PC-9 (cell line): ENCODE measurements at regions not wholly inside any gene's neighbourhood (a gene's known extent, or its start where the extent isn't known, plus 50 kb on each side); places are given as distances from the start of the nearest gene placed in this dataset.

Source experiments
- BruUV-seq: library from RNA; stranded (reverse); fragments of 400-500 nt; replicated peaks from 2 replicates; lab custom pipeline; 2021; lab: Mats Ljungman, UMichigan
- CTCF ChIA-PET: fragments of 300-600 bp; sonication (Branson Sonifier 250); formaldehyde crosslinking; loops from one replicate; lab custom pipeline; 2022; ENCODE audit warnings: antibody characterized with exemption; lab: Charles Lee
- POLR2A ChIA-PET: fragments of 300-600 bp; sonication (Branson Sonifier 250); formaldehyde crosslinking; loops from one replicate; lab custom pipeline; 2022; ENCODE audit warnings: antibody characterized with exemption; ENCODE audit not compliant: unreplicated experiment; lab: Charles Lee
- DNase-seq, 2 experiments: peaks; one replicate each; pipeline versions ENCODE4 v3.0.0 to v3.0.0-alpha.2; 2015 to 2022; ENCODE audit warnings: mixed read lengths in 1 of 2
- H2AFZ ChIP-seq: fragments of 200-600 bp; sonication (generic); 2 replicates; pipeline ENCODE4 v1.8.1; 2017; ENCODE audit warnings: antibody characterized with exemption
- H3F3A ChIP-seq: fragments of 200-600 bp; sonication (generic); 2 replicates; pipeline ENCODE4 v1.8.1; 2017; ENCODE audit warnings: antibody characterized with exemption, mild to moderate bottlenecking, low read depth; ENCODE audit not compliant: insufficient read depth
- H3K27ac ChIP-seq: fragments of 200-600 bp; sonication (generic); 2 replicates; pipeline ENCODE4 v1.6.1; 2016; ENCODE audit warnings: mixed run types
- H3K27me3 ChIP-seq: fragments of 200-600 bp; sonication (generic); 2 replicates; pipeline ENCODE4 v1.6.1; 2016; ENCODE audit warnings: low read depth, mixed run types; ENCODE audit not compliant: insufficient read depth
- H3K36me3 ChIP-seq: fragments of 200-600 bp; sonication (generic); 2 replicates; pipeline ENCODE4 v1.6.1; 2016; ENCODE audit warnings: low read depth, mixed run types
- H3K4me1 ChIP-seq: fragments of 200-600 bp; sonication (generic); replicated peaks from 2 replicates; pipeline ENCODE4 v1.6.1; 2016; ENCODE audit warnings: mixed run types; ENCODE audit not compliant: insufficient read depth
- H3K4me2 ChIP-seq: fragments of 200-600 bp; sonication (generic); 2 replicates; pipeline ENCODE4 v1.6.1; 2017; ENCODE audit warnings: mixed run types
- H3K4me3 ChIP-seq: fragments of 200-600 bp; sonication (generic); 2 replicates; pipeline ENCODE4 v1.6.1; 2016; ENCODE audit warnings: mixed run types
- H3K79me2 ChIP-seq: fragments of 200-600 bp; sonication (generic); 2 replicates; pipeline ENCODE4 v1.6.1; 2017; ENCODE audit warnings: low read depth, mixed run types
- H3K9me2 ChIP-seq: fragments of 200-600 bp; sonication (generic); 2 replicates; pipeline ENCODE4 v1.8.1; 2017; ENCODE audit warnings: mild to moderate bottlenecking; ENCODE audit not compliant: insufficient read depth
- H3K9me3 ChIP-seq: fragments of 200-600 bp; sonication (generic); 2 replicates; pipeline ENCODE4 v1.8.1; 2016; ENCODE audit warnings: low read depth; ENCODE audit not compliant: insufficient read depth
- H4K20me1 ChIP-seq: fragments of 200-600 bp; sonication (generic); 2 replicates; pipeline ENCODE4 v1.8.1; 2017; ENCODE audit not compliant: insufficient read depth
- CTCF ChIP-seq: fragments of 200-600 bp; sonication (generic); conservative IDR thresholded peaks from 2 replicates; pipeline ENCODE4 v1.6.1; 2017; ENCODE audit warnings: mixed run types, antibody characterized with exemption, mild to moderate bottlenecking, moderate library complexity
- EZH2 ChIP-seq: fragments of 200-600 bp; sonication (generic); IDR thresholded peaks from 2 replicates; pipeline ENCODE4 v1.8.0; 2017; ENCODE audit warnings: antibody characterized with exemption, low read depth
- intact Hi-C: fragments of 100-400 bp; cut with micrococcal nuclease; formaldehyde crosslinking; loops from one replicate; pipeline ENCODE4 v1.10.0; 2022; ENCODE audit not compliant: unreplicated experiment

DNA sequence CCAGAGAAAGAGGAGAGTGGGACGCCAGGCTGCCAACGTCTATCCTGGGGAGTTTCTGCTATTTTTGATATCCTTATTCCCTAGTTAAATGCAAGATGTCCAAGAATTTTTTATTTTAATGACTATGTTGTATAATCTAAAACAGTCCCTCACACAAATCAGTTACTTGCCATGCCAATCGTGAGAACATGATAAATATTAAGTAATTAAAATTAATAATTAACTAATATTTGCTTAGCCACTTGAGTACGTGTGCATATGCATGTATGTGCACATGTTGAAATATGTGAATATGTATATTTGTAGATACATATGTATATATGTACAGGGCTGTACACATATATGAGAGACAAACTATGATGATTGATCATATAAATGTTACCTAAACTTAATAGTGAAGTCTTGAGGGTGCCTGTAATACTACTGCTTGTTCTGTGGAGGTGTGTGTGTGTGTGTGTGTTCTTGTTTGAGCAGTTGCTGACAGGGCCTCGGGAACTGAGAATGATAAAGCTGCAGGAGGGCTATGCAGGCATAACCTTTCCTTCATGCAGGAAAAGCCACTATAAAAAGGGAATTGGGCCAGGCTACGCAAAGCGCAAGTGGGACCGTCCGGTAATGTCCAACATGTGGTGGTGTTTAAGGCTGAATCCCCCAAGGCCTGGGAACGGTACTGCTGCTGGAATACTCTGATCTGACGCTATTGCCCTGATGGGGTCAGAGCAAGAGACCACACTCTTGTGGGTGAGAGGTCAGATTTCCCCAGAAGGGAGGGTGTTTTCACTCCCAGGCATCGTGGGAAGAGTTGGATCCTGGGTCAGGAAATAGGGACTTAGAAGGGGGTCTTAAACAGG, 148.3 kb upstream of the TBX18 start:
- H2AFZ ChIP-seq = no peak overlapping the region
- no peaks in the 10 kb centered on the region for H3K4me1 ChIP-seq
- intact Hi-C loops = no loop called here
- ChIA-PET POLR2A (no interaction called here), CTCF (no interaction called here)
- H3K4me3 ChIP-seq = no peak overlapping the region
- H3K9me3 ChIP-seq = no peaks in the 10 kb centered on the region
- H3K9me2 ChIP-seq = no peaks in the 10 kb centered on the region
- no peaks in the 10 kb centered on the region for H3F3A ChIP-seq
- BruUV-seq = no TSS peak
- no peak overlapping the region for H3K4me2 ChIP-seq
- DNase-seq = no peak
- no peak overlapping the region for H3K27ac ChIP-seq
- TF ChIP-seq CTCF (no peak), EZH2 (no peak)
- no peaks in the 10 kb centered on the region for H3K36me3 ChIP-seq
- H3K79me2 ChIP-seq = no peaks in the 10 kb centered on the region
- no peaks in the 10 kb centered on the region for H3K27me3 ChIP-seq
- H4K20me1 ChIP-seq = no peaks in the 10 kb centered on the region

DNA sequence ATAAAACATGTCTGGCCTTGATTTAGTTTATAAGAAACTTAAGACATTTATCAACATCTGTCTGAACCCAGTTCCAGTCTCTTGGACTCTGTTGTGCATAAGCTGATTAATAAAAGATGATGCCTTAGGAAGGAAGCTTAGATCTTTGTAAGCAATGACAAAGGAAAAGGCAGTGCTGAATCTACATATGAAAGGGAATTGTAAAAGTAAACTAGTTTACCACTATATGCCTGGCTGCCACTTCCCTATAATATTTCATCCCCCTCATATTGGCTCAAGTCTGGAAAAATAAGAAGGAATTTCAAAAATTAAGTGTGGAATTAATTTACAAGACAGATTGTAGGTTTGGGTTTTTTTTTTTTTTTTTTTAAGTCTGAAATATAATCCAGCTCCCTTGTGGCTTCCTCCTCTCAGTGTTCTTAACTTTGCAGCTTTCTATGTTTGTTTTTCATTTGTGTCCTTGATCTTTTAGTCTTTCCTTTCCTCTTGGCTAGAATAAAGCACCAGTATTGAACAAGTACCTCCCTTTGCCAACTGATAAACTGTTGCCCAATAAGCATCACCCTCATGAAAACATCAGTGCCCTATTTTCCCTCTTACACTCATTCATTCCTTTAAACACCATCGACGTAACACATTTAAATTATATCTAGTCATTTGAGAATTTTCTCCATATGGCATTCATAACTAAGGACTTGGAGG, 146.7 kb upstream of the TBX18 start:
- Histone ChIP-seq H3F3A (no peaks in the 10 kb centered on the region), H2AFZ (no peak overlapping the region), H3K36me3 (no peaks in the 10 kb centered on the region), H3K4me3 (no peak overlapping the region), H3K27ac (no peak overlapping the region), H3K79me2 (no peaks in the 10 kb centered on the region), H3K4me1 (no peaks in the 10 kb centered on the region), H3K9me2 (no peaks in the 10 kb centered on the region), H3K27me3 (no peaks in the 10 kb centered on the region), H3K9me3 (no peaks in the 10 kb centered on the region), H3K4me2 (no peak overlapping the region), H4K20me1 (no peaks in the 10 kb centered on the region)
- CTCF ChIA-PET = no interaction called here
- intact Hi-C loops = no loop called here
- POLR2A ChIA-PET = no interaction called here
- no peak for TF ChIP-seq CTCF
- TF ChIP-seq EZH2 = no peak
- no peak for DNase-seq
- BruUV-seq = no TSS peak

DNA sequence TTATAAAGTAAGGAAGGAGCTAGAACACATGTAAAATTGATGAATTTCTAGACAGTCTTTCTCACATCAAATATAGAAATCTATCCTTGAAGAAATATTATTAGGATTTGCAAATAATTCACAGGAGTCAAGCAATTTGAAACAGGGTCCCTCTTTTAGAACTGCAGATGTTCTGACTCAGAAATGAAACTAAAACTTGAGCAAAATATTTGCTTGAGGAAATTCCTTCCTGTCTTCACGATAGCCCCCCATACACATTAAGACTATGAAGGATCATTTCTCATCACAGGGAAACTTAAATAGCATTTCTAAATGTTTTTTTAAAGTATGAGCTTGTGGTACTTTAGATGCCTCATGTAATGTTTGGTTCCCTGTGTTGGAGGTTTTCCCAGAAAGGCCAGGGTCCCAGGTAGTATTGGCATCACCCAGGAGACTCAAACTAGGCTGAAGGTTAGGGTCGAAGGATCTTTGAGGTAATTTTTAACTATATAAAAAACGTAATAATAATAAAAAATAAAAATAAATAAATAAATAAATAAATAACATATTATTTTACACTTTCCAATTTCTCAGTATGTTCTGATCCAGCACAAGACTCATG, 144.0 kb upstream of the TBX18 start:
- Histone ChIP-seq H4K20me1 (no peaks in the 10 kb centered on the region), H2AFZ (no peak overlapping the region), H3K79me2 (no peaks in the 10 kb centered on the region), H3K27me3 (no peaks in the 10 kb centered on the region), H3F3A (no peaks in the 10 kb centered on the region), H3K27ac (no peak overlapping the region), H3K4me1 (no peaks in the 10 kb centered on the region), H3K4me2 (no peak overlapping the region), H3K4me3 (no peak overlapping the region), H3K9me3 (no peaks in the 10 kb centered on the region), H3K9me2 (no peaks in the 10 kb centered on the region), H3K36me3 (no peaks in the 10 kb centered on the region)
- CTCF ChIA-PET = no interaction called here
- no TSS peak for BruUV-seq
- no peak for DNase-seq
- TF ChIP-seq CTCF (no peak), EZH2 (no peak)
- POLR2A ChIA-PET = no interaction called here
- intact Hi-C loops = no loop called here
